ENCODE measurements at regions not wholly inside any gene's neighbourhood (a gene's known extent, or its start where the extent isn't known, plus 50 kb on each side); places are given as distances from the start of the nearest gene placed in this dataset.

- TF ChIP-seq, protein P1, sequence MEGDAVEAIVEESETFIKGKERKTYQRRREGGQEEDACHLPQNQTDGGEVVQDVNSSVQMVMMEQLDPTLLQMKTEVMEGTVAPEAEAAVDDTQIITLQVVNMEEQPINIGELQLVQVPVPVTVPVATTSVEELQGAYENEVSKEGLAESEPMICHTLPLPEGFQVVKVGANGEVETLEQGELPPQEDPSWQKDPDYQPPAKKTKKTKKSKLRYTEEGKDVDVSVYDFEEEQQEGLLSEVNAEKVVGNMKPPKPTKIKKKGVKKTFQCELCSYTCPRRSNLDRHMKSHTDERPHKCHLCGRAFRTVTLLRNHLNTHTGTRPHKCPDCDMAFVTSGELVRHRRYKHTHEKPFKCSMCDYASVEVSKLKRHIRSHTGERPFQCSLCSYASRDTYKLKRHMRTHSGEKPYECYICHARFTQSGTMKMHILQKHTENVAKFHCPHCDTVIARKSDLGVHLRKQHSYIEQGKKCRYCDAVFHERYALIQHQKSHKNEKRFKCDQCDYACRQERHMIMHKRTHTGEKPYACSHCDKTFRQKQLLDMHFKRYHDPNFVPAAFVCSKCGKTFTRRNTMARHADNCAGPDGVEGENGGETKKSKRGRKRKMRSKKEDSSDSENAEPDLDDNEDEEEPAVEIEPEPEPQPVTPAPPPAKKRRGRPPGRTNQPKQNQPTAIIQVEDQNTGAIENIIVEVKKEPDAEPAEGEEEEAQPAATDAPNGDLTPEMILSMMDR (IDR thresholded peaks at IDR 0.05) = no peak
- no peak for TF ChIP-seq POLR2A (IDR thresholded peaks at IDR 0.05)
Measured at GRCh38 chr4:42344309-42344708, 53.0 kb upstream of the SHISA3 start.

Measured in esophagus squamous epithelium (tissue), 4 donors.